Fibroblast of skin of back (primary cell): ENCODE measurements at regions not wholly inside any gene's neighbourhood (a gene's known extent, or its start where the extent isn't known, plus 50 kb on each side); places are given as distances from the start of the nearest gene placed in this dataset.

Source experiments
- DNase-seq: peaks from one replicate; pipeline ENCODE4 v3.0.0-alpha.2; 2013

GRCh38 chr6:96465321-96465903 lies 56.2 kb upstream of the UFL1 start:
- no peak for DNase-seq

GRCh38 chr6:96466147-96466863 lies 55.3 kb upstream of the UFL1 start:
- DNase-seq = no peak

- DNase-seq = no peak
Measured at GRCh38 chr6:96467814-96468213, 53.8 kb upstream of the UFL1 start.

GRCh38 chr6:96468281-96468680 lies 53.3 kb upstream of the UFL1 start:
- no peak for DNase-seq

GRCh38 chr6:96468681-96469224 lies 52.9 kb upstream of the UFL1 start:
- DNase-seq = no peak

- DNase-seq = no peak
Measured at GRCh38 chr6:96469312-96469711, 52.3 kb upstream of the UFL1 start.

- no peak for DNase-seq
Measured at GRCh38 chr6:96470296-96470695, 51.3 kb upstream of the UFL1 start.
